Iris pigment epithelial cell (primary cell): ENCODE measurements at regions not wholly inside any gene's neighbourhood (a gene's known extent, or its start where the extent isn't known, plus 50 kb on each side); places are given as distances from the start of the nearest gene placed in this dataset.
"Not testable (repeated sequence)": the region's sequence is repeated elsewhere in the genome, so short reads cannot be mapped to it uniquely, and the experiment has no call there.

ENCODE experiments used
- DNase-seq: peaks from one replicate; pipeline ENCODE4 v3.0.0-alpha.2; 2011; ENCODE audit warnings: low read depth

- peak; percentile 44 for DNase-seq
Observed at GRCh38 chr6:85747093-85747492, 104.4 kb upstream of the SYNCRIP start.

- no peak for DNase-seq
Observed at GRCh38 chr6:85744433-85744970, 101.8 kb upstream of the SYNCRIP start.

GRCh38 chr6:85726206-85726605 is 83.5 kb upstream of the SYNCRIP start:
- no peak for DNase-seq

- DNase-seq = no peak
Observed at GRCh38 chr6:85715797-85716196, 73.1 kb upstream of the SYNCRIP start.

GRCh38 chr6:85714893-85715530 is 72.3 kb upstream of the SYNCRIP start:
- no peak for DNase-seq

GRCh38 chr6:85712346-85712745 is 69.7 kb upstream of the SYNCRIP start:
- DNase-seq = no peak

- not testable (repeated sequence) for DNase-seq
Observed at GRCh38 chr6:85707515-85708145, 64.9 kb upstream of the SYNCRIP start.

- no peak for DNase-seq
Observed at GRCh38 chr6:85706272-85706671, 63.6 kb upstream of the SYNCRIP start.

GRCh38 chr6:85705220-85705619 is 62.5 kb upstream of the SYNCRIP start:
- DNase-seq = no peak

GRCh38 chr6:85703406-85703805 is 60.7 kb upstream of the SYNCRIP start:
- DNase-seq = peak; percentile 18
